Neural cell (in vitro differentiated cells): ENCODE measurements at regions not wholly inside any gene's neighbourhood (a gene's known extent, or its start where the extent isn't known, plus 50 kb on each side); places are given as distances from the start of the nearest gene placed in this dataset.

Experiments used
- H2AFZ ChIP-seq: fragments of 200-600, 300-800 bp; sonication (generic), shearing (Covaris generic); 2 replicates; pipeline ENCODE4 v1.6.0; 2014; ENCODE audit warnings: low read depth, mild to moderate bottlenecking, antibody characterized with exemption, low read length, moderate library complexity
- H3F3A ChIP-seq: fragments of 200-600 bp; shearing (Covaris generic); 2 replicates; pipeline ENCODE4 v1.6.1; 2016; ENCODE audit warnings: mild to moderate bottlenecking, moderate library complexity, mixed read lengths, antibody characterized with exemption, low read length; ENCODE audit not compliant: insufficient read depth, poor library complexity, severe bottlenecking
- H3K27ac ChIP-seq: fragments of 200-600, 300-800 bp; sonication (generic), shearing (Covaris generic); 2 replicates; pipeline ENCODE4 v1.5.1; 2014; ENCODE audit warnings: mild to moderate bottlenecking, low read length, moderate library complexity
- H3K27me3 ChIP-seq: fragments of 300-800, 200-600 bp; sonication (generic), shearing (Covaris generic); 2 replicates; pipeline ENCODE4 v1.6.0; 2014; ENCODE audit warnings: mild to moderate bottlenecking, low read depth, low read length, moderate library complexity; ENCODE audit not compliant: insufficient read depth
- H3K36me3 ChIP-seq: fragments of 300-800, 200-600 bp; sonication (generic), shearing (Covaris generic); 2 replicates; pipeline ENCODE4 v1.5.1; 2014; ENCODE audit warnings: mild to moderate bottlenecking, antibody characterized with exemption, low read length, moderate library complexity; ENCODE audit not compliant: insufficient read depth
- H3K4me2 ChIP-seq: fragments of 300-800, 200-600 bp; sonication (generic), shearing (Covaris generic); 2 replicates; pipeline ENCODE4 v1.6.0; 2014; ENCODE audit warnings: mild to moderate bottlenecking, low read length
- H3K4me3 ChIP-seq: fragments of 300-800, 200-600 bp; sonication (generic), shearing (Covaris generic); 2 replicates; pipeline ENCODE4 v1.5.1; 2014; ENCODE audit warnings: mild to moderate bottlenecking, low read length, moderate library complexity
- H3K79me2 ChIP-seq: fragments of 200-600 bp; shearing (Covaris generic); replicated peaks from 2 replicates; pipeline ENCODE4 v1.6.0; 2014; ENCODE audit warnings: mild to moderate bottlenecking, low read length, moderate library complexity; ENCODE audit not compliant: insufficient read depth
- H3K9ac ChIP-seq: fragments of 300-800, 200-600 bp; sonication (generic), shearing (Covaris generic); 2 replicates; pipeline ENCODE4 v1.6.1; 2016; ENCODE audit warnings: mild to moderate bottlenecking, low read length, mixed read lengths
- H3K9me2 ChIP-seq: fragments of 200-600 bp; shearing (Covaris generic); 2 replicates; pipeline ENCODE4 v1.6.1; 2016; ENCODE audit warnings: mild to moderate bottlenecking, low read length, mixed read lengths; ENCODE audit not compliant: insufficient read depth
- H3K9me3 ChIP-seq: fragments of 200-600, 300-800 bp; sonication (generic), shearing (Covaris generic); 2 replicates; pipeline ENCODE4 v1.6.1; 2016; ENCODE audit warnings: mild to moderate bottlenecking, mixed run types, low read length, moderate library complexity, mixed read lengths
- H4K20me1 ChIP-seq: fragments of 200-600 bp; shearing (Covaris generic); 2 replicates; pipeline ENCODE4 v1.6.1; 2016; ENCODE audit warnings: mild to moderate bottlenecking, mixed run types; ENCODE audit not compliant: insufficient read depth
- EP300 ChIP-seq: fragments of 450-650 bp; conservative IDR thresholded peaks from 2 replicates; pipeline ENCODE4 v1.6.1; 2014; ENCODE audit warnings: antibody characterized with exemption, mild to moderate bottlenecking, moderate library complexity; ENCODE audit not compliant: poor library complexity, severe bottlenecking
- EZH2 ChIP-seq: fragments of 200-600, 300-800 bp; shearing (Covaris generic), sonication (generic); IDR thresholded peaks from 2 replicates; pipeline ENCODE4 v1.6.1; 2014; ENCODE audit warnings: antibody characterized with exemption, low read length, borderline replicate concordance, mild to moderate bottlenecking; ENCODE audit not compliant: insufficient read depth, poor library complexity, severe bottlenecking
- MXI1 ChIP-seq: fragments of 450-650 bp; conservative IDR thresholded peaks from 2 replicates; pipeline ENCODE4 v1.6.1; 2014; ENCODE audit warnings: antibody characterized with exemption, mild to moderate bottlenecking; ENCODE audit not compliant: poor library complexity, severe bottlenecking
- POLR2AphosphoS5 ChIP-seq: IDR thresholded peaks from 2 replicates; pipeline ENCODE4 v1.6.1; 2012
- RAD21 ChIP-seq: fragments of 450-650 bp; conservative IDR thresholded peaks from 2 replicates; pipeline ENCODE4 v1.6.1; 2014; ENCODE audit warnings: antibody characterized with exemption, mild to moderate bottlenecking, moderate library complexity
- SMC3 ChIP-seq: fragments of 450-650 bp; conservative IDR thresholded peaks from 2 replicates; pipeline ENCODE4 v1.6.1; 2014; ENCODE audit warnings: antibody characterized with exemption, mild to moderate bottlenecking, moderate library complexity; ENCODE audit not compliant: poor library complexity
- TAF1 ChIP-seq: IDR thresholded peaks from 2 replicates; pipeline ENCODE4 v1.6.1; 2012; ENCODE audit warnings: low read depth
- TF ChIP-seq, protein P1 (sequence below): IDR thresholded peaks from 2 replicates; pipeline ENCODE4 v1.6.1; 2012; ENCODE audit warnings: borderline replicate concordance
- TF ChIP-seq, protein P2 (sequence below): fragments of 450-650 bp; IDR thresholded peaks from 2 replicates; pipeline ENCODE4 v1.5.1; 2014; ENCODE audit warnings: antibody characterized with exemption, mild to moderate bottlenecking, moderate library complexity; ENCODE audit not compliant: poor library complexity, severe bottlenecking

DNA sequence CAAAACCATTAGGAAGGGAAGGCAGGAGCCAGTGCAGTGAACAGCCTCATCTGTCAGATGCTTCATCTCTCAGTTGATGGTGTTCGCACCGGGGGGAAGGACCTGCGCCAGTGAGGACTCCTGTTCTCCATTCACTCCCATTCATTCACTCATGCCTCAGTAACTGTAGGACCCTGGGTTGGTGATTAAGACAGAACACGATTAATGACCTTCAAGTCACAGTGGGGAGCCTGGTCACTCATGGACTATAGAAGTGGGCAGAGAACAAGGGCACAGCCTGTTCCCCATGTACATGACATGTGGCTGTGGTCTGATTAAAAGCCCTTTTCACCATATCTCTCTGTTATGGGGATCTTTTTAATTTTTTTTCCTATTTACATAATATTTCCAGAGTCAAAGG lies 113.3 kb downstream of the RPS12 start:
- no peak overlapping the region for H3K27ac ChIP-seq
- H3K36me3 ChIP-seq: no peaks in the 10 kb centered on the region
- no peaks in the 10 kb centered on the region for H3K9me2 ChIP-seq
- H3K9ac ChIP-seq: no peak overlapping the region
- H3F3A ChIP-seq: peaks cover 7% of the 10 kb centered on the region
- TF ChIP-seq EP300: no peak
- TF ChIP-seq, protein P1, sequence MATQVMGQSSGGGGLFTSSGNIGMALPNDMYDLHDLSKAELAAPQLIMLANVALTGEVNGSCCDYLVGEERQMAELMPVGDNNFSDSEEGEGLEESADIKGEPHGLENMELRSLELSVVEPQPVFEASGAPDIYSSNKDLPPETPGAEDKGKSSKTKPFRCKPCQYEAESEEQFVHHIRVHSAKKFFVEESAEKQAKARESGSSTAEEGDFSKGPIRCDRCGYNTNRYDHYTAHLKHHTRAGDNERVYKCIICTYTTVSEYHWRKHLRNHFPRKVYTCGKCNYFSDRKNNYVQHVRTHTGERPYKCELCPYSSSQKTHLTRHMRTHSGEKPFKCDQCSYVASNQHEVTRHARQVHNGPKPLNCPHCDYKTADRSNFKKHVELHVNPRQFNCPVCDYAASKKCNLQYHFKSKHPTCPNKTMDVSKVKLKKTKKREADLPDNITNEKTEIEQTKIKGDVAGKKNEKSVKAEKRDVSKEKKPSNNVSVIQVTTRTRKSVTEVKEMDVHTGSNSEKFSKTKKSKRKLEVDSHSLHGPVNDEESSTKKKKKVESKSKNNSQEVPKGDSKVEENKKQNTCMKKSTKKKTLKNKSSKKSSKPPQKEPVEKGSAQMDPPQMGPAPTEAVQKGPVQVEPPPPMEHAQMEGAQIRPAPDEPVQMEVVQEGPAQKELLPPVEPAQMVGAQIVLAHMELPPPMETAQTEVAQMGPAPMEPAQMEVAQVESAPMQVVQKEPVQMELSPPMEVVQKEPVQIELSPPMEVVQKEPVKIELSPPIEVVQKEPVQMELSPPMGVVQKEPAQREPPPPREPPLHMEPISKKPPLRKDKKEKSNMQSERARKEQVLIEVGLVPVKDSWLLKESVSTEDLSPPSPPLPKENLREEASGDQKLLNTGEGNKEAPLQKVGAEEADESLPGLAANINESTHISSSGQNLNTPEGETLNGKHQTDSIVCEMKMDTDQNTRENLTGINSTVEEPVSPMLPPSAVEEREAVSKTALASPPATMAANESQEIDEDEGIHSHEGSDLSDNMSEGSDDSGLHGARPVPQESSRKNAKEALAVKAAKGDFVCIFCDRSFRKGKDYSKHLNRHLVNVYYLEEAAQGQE: no peak
- TF ChIP-seq, protein P2, sequence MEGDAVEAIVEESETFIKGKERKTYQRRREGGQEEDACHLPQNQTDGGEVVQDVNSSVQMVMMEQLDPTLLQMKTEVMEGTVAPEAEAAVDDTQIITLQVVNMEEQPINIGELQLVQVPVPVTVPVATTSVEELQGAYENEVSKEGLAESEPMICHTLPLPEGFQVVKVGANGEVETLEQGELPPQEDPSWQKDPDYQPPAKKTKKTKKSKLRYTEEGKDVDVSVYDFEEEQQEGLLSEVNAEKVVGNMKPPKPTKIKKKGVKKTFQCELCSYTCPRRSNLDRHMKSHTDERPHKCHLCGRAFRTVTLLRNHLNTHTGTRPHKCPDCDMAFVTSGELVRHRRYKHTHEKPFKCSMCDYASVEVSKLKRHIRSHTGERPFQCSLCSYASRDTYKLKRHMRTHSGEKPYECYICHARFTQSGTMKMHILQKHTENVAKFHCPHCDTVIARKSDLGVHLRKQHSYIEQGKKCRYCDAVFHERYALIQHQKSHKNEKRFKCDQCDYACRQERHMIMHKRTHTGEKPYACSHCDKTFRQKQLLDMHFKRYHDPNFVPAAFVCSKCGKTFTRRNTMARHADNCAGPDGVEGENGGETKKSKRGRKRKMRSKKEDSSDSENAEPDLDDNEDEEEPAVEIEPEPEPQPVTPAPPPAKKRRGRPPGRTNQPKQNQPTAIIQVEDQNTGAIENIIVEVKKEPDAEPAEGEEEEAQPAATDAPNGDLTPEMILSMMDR: no peak
- no peak for TF ChIP-seq RAD21
- TF ChIP-seq POLR2AphosphoS5: no peak
- no peak for TF ChIP-seq TAF1
- no peak for TF ChIP-seq EZH2
- no peak for TF ChIP-seq MXI1
- no peak for TF ChIP-seq SMC3
- H2AFZ ChIP-seq: no peak overlapping the region
- H3K27me3 ChIP-seq: no peaks in the 10 kb centered on the region
- H3K4me2 ChIP-seq: no peak overlapping the region
- H3K4me3 ChIP-seq: no peak overlapping the region
- no peaks in the 10 kb centered on the region for H3K79me2 ChIP-seq
- H4K20me1 ChIP-seq: no peaks in the 10 kb centered on the region
- no peaks in the 10 kb centered on the region for H3K9me3 ChIP-seq

DNA sequence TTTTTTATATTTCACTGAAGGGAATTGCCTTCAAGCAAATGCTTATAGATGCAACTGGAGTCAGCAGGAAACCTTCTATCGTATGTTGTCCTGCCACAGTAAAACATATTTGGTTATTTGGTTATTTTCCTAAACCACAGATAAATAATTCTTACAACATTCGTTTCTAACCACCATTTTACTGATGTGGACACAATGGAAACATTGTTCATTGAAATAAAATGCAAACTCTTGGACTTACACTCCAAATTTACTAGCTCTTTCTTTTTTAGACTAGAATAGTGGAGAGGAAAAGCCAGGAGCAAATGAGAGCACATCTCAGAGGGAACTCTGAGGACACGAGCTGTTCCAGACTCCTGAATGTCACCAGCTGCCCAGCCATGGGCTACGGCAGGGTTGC lies 114.8 kb downstream of the RPS12 start:
- no peak overlapping the region for H3K27ac ChIP-seq
- no peaks in the 10 kb centered on the region for H3K9me3 ChIP-seq
- no peaks in the 10 kb centered on the region for H3K9me2 ChIP-seq
- no peaks in the 10 kb centered on the region for H3K79me2 ChIP-seq
- H3K36me3 ChIP-seq: no peaks in the 10 kb centered on the region
- no peak for TF ChIP-seq SMC3
- TF ChIP-seq RAD21: no peak
- TF ChIP-seq, protein P1: no peak
- TF ChIP-seq POLR2AphosphoS5: no peak
- TF ChIP-seq EP300: no peak
- no peak for TF ChIP-seq EZH2
- TF ChIP-seq, protein P2: no peak
- TF ChIP-seq MXI1: no peak
- H4K20me1 ChIP-seq: no peaks in the 10 kb centered on the region
- H3F3A ChIP-seq: peaks cover 7% of the 10 kb centered on the region
- H2AFZ ChIP-seq: no peak overlapping the region
- no peaks in the 10 kb centered on the region for H3K27me3 ChIP-seq
- no peak overlapping the region for H3K4me3 ChIP-seq
- no peak overlapping the region for H3K9ac ChIP-seq
- H3K4me2 ChIP-seq: no peak overlapping the region
